Progenitor cell of endocrine pancreas (in vitro differentiated cells): ENCODE measurements at regions not wholly inside any gene's neighbourhood (a gene's known extent, or its start where the extent isn't known, plus 50 kb on each side); places are given as distances from the start of the nearest gene placed in this dataset.
"Not testable (repeated sequence)": the region's sequence is repeated elsewhere in the genome, so short reads cannot be mapped to it uniquely, and the experiment has no call there.

ENCODE experiments used
- DNase-seq: peaks from one replicate; pipeline ENCODE4 v3.0.0; 2021; ENCODE audit warnings: low spot score; ENCODE audit not compliant: unreplicated experiment
- H3K27ac Mint-ChIP-seq: 2 replicates; pipeline ENCODE4 v1.8.0; 2021; ENCODE audit warnings: mild to moderate bottlenecking, moderate library complexity, mixed read lengths
- H3K27me3 Mint-ChIP-seq: 2 replicates; pipeline ENCODE4 v1.8.0; 2021; ENCODE audit warnings: mixed read lengths
- H3K36me3 Mint-ChIP-seq: 2 replicates; pipeline ENCODE4 v1.8.0; 2022; ENCODE audit warnings: mixed read lengths; ENCODE audit not compliant: insufficient read depth
- H3K4me1 Mint-ChIP-seq: 2 replicates; pipeline ENCODE4 v1.8.0; 2021; ENCODE audit warnings: low read depth, mixed read lengths
- H3K4me3 Mint-ChIP-seq: 2 replicates; pipeline ENCODE4 v1.8.0; 2021; ENCODE audit warnings: low read depth, mild to moderate bottlenecking, moderate library complexity, mixed read lengths
- H3K9me3 Mint-ChIP-seq: 2 replicates; pipeline ENCODE4 v1.8.0; 2021; ENCODE audit warnings: low read depth, mixed read lengths

DNA sequence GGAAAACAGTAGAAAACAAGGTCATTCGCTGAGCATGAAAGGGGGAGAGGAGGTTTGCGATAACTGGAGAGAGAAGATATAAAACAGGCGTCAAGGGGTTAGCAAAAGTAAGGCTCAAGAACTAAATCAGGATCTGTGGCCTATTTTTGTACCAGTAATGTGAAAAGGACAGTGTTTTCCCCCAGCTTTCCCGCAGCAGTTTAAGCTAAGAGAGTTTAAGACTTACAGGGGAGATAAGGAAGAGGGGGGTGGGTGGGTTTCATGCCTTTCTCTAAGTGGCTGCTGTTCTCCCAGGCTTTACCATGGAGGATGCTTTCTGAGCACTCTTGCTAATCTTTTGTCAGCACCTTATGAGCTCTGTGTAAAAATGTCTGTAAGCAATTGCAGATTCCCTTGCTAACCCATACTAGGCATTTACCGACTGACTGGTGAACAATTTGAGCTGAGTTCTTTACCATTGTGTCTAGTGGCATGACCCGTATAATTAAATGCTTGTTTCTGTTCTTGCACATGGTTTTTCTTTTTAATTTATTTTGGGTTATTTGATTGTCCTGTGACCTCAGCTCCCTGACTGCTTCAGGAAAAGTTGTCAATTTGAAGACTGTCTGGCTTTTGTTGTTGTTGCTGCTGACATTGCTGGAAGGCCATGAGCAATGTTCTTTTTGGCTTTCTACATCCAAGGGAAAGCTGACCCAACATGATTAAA, 144.0 kb downstream of the KBTBD2 start:
- not testable (repeated sequence) for H3K4me3 Mint-ChIP-seq, H3K36me3 Mint-ChIP-seq, H3K4me1 Mint-ChIP-seq, DNase-seq, H3K27me3 Mint-ChIP-seq, H3K27ac Mint-ChIP-seq, H3K9me3 Mint-ChIP-seq

- H3K27ac Mint-ChIP-seq: peak overlapping the region; percentile 52
- not testable (repeated sequence) for H3K27me3 Mint-ChIP-seq, H3K4me1 Mint-ChIP-seq, DNase-seq, H3K4me3 Mint-ChIP-seq, H3K9me3 Mint-ChIP-seq, H3K36me3 Mint-ChIP-seq
Measured at GRCh38 chr7:32741853-32742476, 149.6 kb downstream of the KBTBD2 start.

DNA sequence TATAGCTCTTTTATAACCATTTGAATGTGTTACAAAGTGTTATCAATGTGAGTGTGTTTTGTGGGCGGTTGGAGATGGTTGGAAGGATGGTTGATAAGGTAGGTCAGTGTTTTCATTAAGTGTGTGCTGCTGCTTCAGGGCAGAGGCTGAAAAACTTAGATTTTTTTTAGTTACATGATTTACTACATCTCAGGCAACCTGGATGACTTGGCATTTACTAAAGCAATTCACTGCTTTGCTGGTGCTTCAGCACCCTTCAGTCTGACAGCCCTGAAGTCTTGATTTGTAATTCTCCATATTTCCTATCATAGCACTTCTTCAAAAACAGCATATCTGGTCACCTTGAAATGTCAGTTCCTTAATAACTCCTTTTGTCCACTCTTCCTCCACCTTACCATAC, 151.8 kb downstream of the KBTBD2 start:
- H3K27me3 Mint-ChIP-seq, H3K27ac Mint-ChIP-seq, H3K36me3 Mint-ChIP-seq, H3K4me3 Mint-ChIP-seq, H3K4me1 Mint-ChIP-seq, DNase-seq: not testable (repeated sequence)
- peaks cover 11% of the 10 kb centered on the region for H3K9me3 Mint-ChIP-seq

GRCh38 chr7:32738390-32738789, 153.2 kb downstream of the KBTBD2 start:
- H3K4me3 Mint-ChIP-seq, DNase-seq, H3K9me3 Mint-ChIP-seq, H3K4me1 Mint-ChIP-seq, H3K27me3 Mint-ChIP-seq, H3K36me3 Mint-ChIP-seq, H3K27ac Mint-ChIP-seq: not testable (repeated sequence)

- not testable (repeated sequence) for H3K27ac Mint-ChIP-seq, H3K27me3 Mint-ChIP-seq, H3K9me3 Mint-ChIP-seq, DNase-seq, H3K4me3 Mint-ChIP-seq, H3K4me1 Mint-ChIP-seq, H3K36me3 Mint-ChIP-seq
Measured at GRCh38 chr7:32732767-32733166, 158.8 kb downstream of the KBTBD2 start.

DNA sequence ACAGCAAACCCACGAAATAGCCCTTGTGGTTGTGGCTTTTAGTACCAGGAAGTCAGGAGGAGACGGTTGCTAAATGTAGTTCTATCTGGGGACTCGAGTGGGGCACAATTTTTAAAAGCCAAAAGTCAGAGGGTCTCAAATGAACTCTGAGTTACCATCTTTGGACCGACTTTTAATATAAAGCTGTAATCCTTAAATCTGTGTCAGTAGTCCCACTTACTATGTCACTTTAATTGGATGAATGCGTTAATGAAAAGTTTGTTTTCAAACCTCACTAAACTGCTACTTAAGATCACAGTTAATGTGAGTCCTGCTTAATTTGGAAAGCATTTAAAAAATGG, 162.3 kb downstream of the KBTBD2 start:
- not testable (repeated sequence) for DNase-seq, H3K4me1 Mint-ChIP-seq, H3K27me3 Mint-ChIP-seq, H3K36me3 Mint-ChIP-seq, H3K27ac Mint-ChIP-seq, H3K9me3 Mint-ChIP-seq
- H3K4me3 Mint-ChIP-seq: peak overlapping the region; percentile 68

- not testable (repeated sequence) for H3K36me3 Mint-ChIP-seq, H3K4me1 Mint-ChIP-seq, H3K9me3 Mint-ChIP-seq, H3K27me3 Mint-ChIP-seq
- Mint-ChIP-seq H3K4me3 (peak overlapping the region; percentile 73), H3K27ac (peak overlapping the region; percentile 93)
- DNase-seq: peak; percentile 74
Measured at GRCh38 chr7:32728412-32729334, 162.9 kb downstream of the KBTBD2 start.

GRCh38 chr7:32727483-32728411, 163.8 kb downstream of the KBTBD2 start:
- H3K4me1 Mint-ChIP-seq, H3K27me3 Mint-ChIP-seq, H3K36me3 Mint-ChIP-seq, H3K9me3 Mint-ChIP-seq: not testable (repeated sequence)
- Mint-ChIP-seq H3K27ac (peak overlapping the region; percentile 93), H3K4me3 (peak overlapping the region; percentile 84)
- peak; percentile 41 for DNase-seq

GRCh38 chr7:32722837-32723236, 168.7 kb downstream of the KBTBD2 start:
- not testable (repeated sequence) for DNase-seq, H3K9me3 Mint-ChIP-seq, H3K27me3 Mint-ChIP-seq, H3K27ac Mint-ChIP-seq, H3K4me1 Mint-ChIP-seq, H3K4me3 Mint-ChIP-seq, H3K36me3 Mint-ChIP-seq
